Type B pancreatic cell (in vitro differentiated cells): ENCODE measurements at regions not wholly inside any gene's neighbourhood (a gene's known extent, or its start where the extent isn't known, plus 50 kb on each side); places are given as distances from the start of the nearest gene placed in this dataset.

Source experiments
- DNase-seq: peaks from one replicate; pipeline ENCODE4 v3.0.0; 2021; ENCODE audit warnings: mixed read lengths; ENCODE audit not compliant: unreplicated experiment; ENCODE audit errors: extremely low spot score
- H3K27ac Mint-ChIP-seq: 2 replicates; pipeline ENCODE4 v1.8.0; 2021; ENCODE audit warnings: mild to moderate bottlenecking, mixed read lengths
- H3K27me3 Mint-ChIP-seq: 2 replicates; pipeline ENCODE4 v1.8.0; 2021; ENCODE audit warnings: mixed read lengths
- H3K36me3 Mint-ChIP-seq: 2 replicates; pipeline ENCODE4 v1.8.0; 2021; ENCODE audit warnings: mixed read lengths
- H3K4me1 Mint-ChIP-seq: one replicate; pipeline ENCODE4 v1.8.0; 2021; ENCODE audit warnings: mixed read lengths; ENCODE audit not compliant: unreplicated experiment
- H3K4me3 Mint-ChIP-seq: 2 replicates; pipeline ENCODE4 v1.8.0; 2021; ENCODE audit warnings: mild to moderate bottlenecking, mixed read lengths
- H3K9me3 Mint-ChIP-seq: 2 replicates; pipeline ENCODE4 v1.8.0; 2021; ENCODE audit warnings: mixed read lengths
- CTCF ChIP-seq: fragments of 200-600 bp; sonication (generic); conservative IDR thresholded peaks from 2 replicates; pipeline ENCODE4 v1.5.0; 2021; ENCODE audit warnings: antibody characterized with exemption, mild to moderate bottlenecking

- no peak for DNase-seq
- Mint-ChIP-seq H3K27ac (no peak overlapping the region), H3K9me3 (no peaks in the 10 kb centered on the region), H3K36me3 (no peaks in the 10 kb centered on the region), H3K4me1 (no peaks in the 10 kb centered on the region), H3K4me3 (no peak overlapping the region), H3K27me3 (peaks cover 18% of the 10 kb centered on the region)
- no peak for TF ChIP-seq CTCF
Measured at GRCh38 chr14:97177635-97178034, 380.5 kb downstream of the VRK1 start.

- Mint-ChIP-seq H3K27ac (no peak overlapping the region), H3K4me3 (no peak overlapping the region), H3K27me3 (peaks cover 23% of the 10 kb centered on the region), H3K36me3 (no peaks in the 10 kb centered on the region), H3K4me1 (no peaks in the 10 kb centered on the region), H3K9me3 (no peaks in the 10 kb centered on the region)
- no peak for TF ChIP-seq CTCF
- no peak for DNase-seq
Measured at GRCh38 chr14:97178781-97179180, 381.6 kb downstream of the VRK1 start.

- H3K9me3 Mint-ChIP-seq: no peaks in the 10 kb centered on the region
- H3K4me3 Mint-ChIP-seq: no peak overlapping the region
- no peaks in the 10 kb centered on the region for H3K4me1 Mint-ChIP-seq
- no peak for TF ChIP-seq CTCF
- DNase-seq: no peak
- no peaks in the 10 kb centered on the region for H3K36me3 Mint-ChIP-seq
- peaks cover 23% of the 10 kb centered on the region for H3K27me3 Mint-ChIP-seq
- H3K27ac Mint-ChIP-seq: no peak overlapping the region
Measured at GRCh38 chr14:97179573-97179972, 382.4 kb downstream of the VRK1 start.

- TF ChIP-seq CTCF: no peak
- Mint-ChIP-seq H3K36me3 (no peaks in the 10 kb centered on the region), H3K4me3 (no peak overlapping the region), H3K9me3 (no peaks in the 10 kb centered on the region), H3K4me1 (no peaks in the 10 kb centered on the region), H3K27ac (no peak overlapping the region), H3K27me3 (peaks cover 27% of the 10 kb centered on the region)
- DNase-seq: no peak
Measured at GRCh38 chr14:97180304-97181200, 383.4 kb downstream of the VRK1 start.

- H3K27me3 Mint-ChIP-seq: peaks cover 27% of the 10 kb centered on the region
Measured at GRCh38 chr14:97185186-97185585, 388.0 kb downstream of the VRK1 start.

More at GRCh38 chr14:97185186-97185585, 388.0 kb downstream of the VRK1 start:
- H3K36me3 Mint-ChIP-seq: no peaks in the 10 kb centered on the region
- peak; percentile 71 for TF ChIP-seq CTCF
- no peak overlapping the region for H3K4me3 Mint-ChIP-seq
- no peak overlapping the region for H3K27ac Mint-ChIP-seq
- no peaks in the 10 kb centered on the region for H3K9me3 Mint-ChIP-seq
- no peak for DNase-seq
- no peaks in the 10 kb centered on the region for H3K4me1 Mint-ChIP-seq
